NCI-H2227 (cell line): ENCODE measurements at regions not wholly inside any gene's neighbourhood (a gene's known extent, or its start where the extent isn't known, plus 50 kb on each side); places are given as distances from the start of the nearest gene placed in this dataset.
A peak's percentile ranks its signal among the peaks of the same experiment; 100 is the strongest.
"Not testable (repeated sequence)": the region's sequence is repeated elsewhere in the genome, so short reads cannot be mapped to it uniquely, and the experiment has no call there.

Experiments
- DNase-seq: peaks from one replicate; lab custom pipeline; 2025; ENCODE audit not compliant: unreplicated experiment; lab: John Stamatoyannopoulos, UW

DNA sequence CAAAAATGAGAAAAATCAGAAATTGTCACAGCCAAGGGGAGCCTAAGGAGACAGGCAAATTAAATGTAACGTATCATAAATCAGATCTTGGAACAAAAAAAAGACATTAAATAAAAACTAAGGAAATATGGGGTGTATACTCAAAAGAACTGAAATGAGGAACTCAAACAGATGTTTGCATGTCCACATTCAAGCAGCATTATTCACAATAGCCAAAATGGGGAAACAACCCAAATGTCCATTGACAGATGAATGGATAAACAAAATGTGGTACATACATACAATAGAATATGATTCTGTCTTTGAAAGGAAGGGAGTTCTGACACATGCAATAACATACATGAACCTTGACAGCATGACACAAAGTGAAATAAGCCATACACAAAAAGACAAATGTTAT, 155.8 kb upstream of the KLF7 start:
- no peak for DNase-seq

DNA sequence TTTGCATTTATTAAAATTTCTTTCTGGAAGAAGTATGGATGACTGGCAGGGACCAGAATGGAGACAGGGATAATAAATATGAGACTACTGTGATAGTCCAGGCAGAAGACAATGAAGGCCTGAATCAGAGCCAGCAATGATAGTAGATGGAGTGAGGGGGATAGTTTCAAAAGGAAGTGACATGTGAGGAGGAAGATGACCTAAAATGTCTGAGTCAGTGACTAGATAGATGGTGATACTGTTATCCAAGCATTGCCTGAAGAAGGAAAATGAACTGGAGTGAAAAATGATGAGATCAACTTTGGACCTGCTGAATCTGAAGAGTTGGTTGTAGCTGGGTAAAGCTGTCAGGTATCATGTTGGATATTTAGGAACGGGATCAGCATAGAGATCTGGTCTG, 158.3 kb upstream of the KLF7 start:
- DNase-seq = no peak

DNA sequence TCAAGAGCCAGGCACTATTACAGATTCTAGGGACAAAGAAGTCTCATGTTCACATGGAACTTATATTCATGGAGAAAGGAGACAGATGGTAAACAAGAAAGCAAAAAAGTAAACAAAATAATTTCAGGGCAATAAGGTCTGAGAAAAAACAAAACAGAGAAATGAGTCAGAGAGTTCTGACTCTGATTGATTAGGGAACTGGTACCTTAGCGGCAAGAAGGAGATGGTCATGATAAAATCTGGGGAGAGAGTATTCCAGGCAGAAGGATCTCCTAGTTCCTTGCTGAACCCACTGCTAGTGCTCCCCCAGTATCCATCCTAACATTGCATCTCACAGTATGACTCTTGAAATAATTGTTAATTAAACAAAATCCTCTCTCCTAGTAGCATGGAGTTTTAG, 161.8 kb upstream of the KLF7 start:
- no peak for DNase-seq

DNA sequence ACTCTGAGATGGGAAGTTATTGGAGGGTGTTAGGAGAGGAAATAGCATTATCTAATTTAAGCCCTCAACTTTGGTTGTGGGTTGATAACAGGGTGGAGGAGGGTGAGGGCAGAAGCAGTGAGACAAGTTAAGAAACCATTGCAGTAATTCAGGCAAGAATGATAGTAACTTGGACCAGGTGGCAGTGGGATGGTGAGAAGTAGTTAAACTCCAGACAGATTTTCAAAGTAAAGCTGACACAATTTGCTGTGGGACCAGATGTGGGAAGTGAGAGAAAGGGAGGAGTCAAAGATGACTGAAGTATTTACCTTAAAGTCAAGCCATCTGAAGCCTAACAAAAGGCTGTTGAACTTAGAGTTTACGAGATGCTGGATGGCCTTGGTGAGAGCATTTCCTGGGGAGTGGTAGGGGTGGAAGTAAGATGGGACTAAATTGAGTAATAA, 163.2 kb upstream of the KLF7 start:
- no peak for DNase-seq

DNA sequence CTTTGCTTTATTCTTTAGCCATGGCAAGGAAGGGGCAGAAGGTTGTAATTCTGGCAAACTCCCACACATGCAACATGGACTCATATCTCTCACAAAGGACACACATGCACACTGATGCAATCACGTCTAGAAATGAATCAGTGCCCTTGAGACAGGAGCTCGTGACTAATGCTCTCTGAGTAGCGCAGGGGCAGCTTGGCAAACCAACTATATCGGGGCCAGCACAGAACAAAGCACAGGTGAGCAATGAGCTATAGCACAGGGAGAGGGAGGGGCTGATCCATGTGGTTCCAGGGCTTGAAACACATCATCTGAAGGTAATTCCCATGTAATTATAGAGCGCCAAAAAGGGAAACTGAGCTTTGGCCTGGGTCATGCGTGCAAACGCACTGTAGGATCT, 165.2 kb upstream of the KLF7 start:
- no peak for DNase-seq

DNA sequence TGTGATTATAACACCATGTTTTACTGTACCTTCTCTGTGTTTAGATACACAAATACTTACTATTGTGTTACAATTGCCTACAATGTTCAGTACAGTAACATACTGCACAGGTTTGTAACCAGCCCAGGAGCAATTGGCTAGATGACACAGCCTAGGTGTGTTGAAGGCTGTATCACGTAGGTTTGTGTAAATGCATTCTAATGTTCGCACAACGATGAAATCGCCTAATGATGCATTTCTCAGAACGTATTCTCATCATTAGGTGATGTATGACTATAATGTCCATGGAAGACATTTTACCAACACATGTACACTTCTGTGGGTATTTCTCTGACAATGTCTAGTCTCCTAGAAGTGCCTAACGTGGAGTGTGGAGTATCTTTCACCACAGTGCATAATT, 165.9 kb upstream of the KLF7 start:
- no peak for DNase-seq

DNA sequence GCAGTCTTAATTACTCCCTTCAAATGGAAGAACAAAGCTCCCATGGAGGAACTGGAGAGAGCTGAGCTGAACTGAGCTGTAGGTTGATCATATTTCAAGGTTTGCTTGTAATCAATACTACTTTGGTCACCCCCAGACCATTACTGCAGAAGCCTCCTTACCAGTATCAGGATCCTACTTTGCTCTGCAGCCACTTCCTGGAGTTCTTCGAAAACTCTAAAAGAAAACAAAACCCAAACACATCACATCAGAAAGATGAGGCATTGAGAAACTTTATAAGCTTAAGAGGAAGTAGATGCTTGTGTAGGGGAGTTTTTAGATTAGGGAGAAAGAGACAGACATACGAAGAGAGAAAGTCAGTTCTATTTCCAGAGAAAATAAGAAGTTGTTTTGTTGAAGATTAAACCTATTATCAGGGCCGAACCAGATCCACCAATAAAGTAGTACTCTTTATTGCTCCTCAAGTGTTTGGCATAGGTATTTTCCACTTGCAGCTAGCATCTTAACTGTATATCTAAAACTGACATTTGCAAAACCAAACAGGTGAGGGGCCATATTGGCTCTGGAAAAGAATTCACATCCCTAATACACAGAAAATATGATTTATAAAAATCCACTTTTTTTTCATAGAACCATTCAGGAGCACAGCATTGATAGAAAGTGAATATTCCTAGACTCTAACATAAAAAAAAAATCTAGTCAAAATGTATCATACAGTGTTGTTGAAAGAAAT, 166.9 kb upstream of the KLF7 start:
- DNase-seq = no peak

DNA sequence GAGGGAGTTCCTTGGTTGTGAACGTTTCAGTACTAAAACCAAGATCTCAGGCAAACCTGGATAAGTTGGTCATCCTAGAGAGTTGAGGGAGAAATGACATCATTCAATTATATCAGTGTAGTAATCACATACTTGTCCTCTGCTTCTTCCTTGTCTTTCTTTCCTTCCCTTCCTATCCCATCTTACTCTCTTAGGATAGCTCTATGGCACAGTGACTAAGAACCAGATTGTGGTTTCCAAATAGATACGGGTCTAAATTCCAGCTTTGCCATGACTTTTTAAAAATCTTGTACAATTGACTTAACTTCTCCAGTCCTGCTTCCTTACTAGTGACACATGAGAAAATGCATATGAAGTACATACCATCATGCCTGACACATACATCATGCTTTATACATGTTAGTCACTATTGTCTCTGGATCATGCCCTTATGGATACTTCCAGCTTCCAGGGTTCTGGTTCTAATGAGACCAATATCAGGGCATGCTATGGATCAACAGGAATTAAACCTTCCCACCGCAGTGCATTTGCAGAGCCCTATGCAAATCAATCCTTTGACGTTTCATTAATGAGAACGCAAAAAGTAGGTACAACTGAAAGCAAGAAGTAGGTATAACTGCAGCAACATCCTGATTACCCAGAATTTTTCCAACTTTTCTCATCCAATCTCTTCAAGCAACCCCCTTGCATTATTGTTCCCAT, 168.0 kb upstream of the KLF7 start:
- DNase-seq = no peak

DNA sequence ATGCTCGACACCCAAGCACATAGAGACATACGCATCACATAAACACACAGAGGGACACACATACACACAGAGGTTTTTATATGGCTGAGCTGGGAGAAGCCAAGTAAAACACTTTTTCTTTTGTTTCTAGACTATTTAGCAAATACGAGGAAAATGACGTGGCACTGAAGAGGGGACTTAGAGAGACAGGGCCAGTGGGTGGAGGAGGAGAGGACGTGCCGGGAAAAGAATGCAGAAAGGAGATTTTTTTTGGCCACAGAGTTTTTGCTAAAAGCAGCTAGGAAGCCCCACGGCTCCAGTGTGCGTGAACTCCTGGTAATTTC, 168.5 kb upstream of the KLF7 start:
- DNase-seq = no peak

DNA sequence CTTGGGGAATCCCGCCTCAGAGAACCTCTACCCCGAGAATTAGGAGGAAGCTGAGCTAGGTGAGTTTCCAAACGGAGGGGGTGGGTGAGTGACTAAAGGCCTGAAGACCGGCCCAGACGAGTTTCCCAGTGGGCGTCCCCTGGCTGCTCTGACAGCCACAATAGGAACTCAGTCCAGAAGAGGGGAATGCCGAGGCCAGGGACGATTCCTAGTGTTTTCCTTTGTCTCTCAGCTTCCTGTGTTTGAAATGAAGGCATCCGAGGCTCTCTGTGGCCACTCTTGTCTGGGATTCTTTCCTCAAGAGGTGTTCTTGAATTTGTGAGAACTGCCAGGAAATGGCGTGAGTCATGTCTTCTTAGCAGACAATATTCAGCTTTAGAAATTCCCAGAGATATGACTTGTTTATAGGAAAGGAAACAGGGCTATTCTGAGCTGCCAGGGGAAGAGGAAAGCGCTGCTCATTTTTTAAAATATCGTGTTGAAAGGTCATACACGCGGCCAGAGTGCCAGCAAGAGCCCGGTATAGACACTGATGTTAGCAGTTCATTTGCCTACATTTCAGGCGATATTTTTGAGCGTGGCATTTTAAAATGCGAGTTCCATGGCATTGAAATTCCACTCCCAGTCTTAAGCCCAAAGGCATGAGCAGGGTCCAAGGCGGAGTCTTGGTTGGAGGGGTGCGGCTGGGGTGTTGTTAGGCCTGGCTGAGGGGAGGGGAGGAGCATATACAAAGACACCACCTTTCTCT, 169.1 kb upstream of the KLF7 start:
- peak; percentile 32 for DNase-seq

DNA sequence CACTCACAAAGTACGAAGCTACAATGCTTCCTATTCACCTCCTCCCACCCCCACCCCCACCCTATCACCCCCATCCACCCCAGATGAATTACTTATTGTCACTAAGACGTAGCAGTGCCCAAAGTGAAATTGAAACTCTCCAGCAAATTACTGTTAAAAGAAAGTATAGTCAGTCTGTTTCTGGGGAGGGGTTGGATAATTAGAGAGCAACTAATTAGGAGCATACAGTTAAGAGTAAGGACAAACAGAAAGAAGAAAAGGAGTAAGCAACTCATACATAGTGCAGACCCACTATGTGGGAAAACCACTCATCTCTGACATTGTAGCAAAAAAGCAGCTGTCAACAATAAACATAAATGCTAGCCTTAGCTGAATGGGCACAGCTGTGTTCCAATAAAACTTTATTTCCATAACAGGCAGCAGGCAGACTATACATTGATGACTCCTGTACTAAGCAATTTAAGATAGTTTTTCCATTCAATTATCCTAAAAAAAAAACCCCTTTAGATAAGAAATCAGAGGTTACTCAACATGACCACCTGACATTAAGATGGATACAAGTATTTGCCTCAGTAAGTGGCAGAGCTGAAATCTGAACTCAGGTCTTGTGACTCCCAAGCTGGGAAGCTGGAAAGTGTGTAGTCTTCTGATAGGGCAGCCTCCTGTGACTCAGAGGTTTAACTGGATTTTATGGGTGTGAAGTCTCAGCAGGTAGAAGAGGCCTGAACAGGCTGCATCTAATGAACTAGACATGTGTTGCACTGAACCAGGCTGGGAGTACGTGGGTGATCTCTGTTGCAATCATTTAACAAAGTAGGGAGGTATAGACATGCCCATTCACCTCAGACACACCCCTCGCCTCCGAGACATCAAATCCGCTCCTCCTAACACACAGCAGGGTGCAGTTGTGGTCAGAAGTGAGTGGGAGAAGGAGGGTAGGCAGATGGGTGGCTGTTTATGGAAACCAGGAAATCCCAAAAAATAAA, 171.8 kb upstream of the KLF7 start:
- DNase-seq = no peak

DNA sequence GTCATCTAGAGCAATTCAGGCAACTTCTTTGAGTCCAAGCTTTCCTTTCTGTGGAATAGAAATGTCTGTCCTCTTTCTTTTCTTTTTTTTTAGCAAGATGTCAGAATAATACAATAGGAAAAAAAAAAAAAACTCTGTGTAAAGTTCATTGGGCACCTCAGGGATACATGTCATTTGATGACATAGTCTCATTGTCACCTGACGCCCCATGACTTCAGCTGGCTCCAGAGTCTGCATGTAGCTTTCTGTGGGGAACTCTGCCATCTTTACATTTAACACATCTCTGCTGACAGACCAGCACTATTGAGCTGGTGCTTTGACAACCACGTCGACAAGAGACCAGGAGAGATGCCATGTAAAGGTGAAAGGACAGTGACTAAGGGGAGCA, 172.5 kb upstream of the KLF7 start:
- no peak for DNase-seq

DNA sequence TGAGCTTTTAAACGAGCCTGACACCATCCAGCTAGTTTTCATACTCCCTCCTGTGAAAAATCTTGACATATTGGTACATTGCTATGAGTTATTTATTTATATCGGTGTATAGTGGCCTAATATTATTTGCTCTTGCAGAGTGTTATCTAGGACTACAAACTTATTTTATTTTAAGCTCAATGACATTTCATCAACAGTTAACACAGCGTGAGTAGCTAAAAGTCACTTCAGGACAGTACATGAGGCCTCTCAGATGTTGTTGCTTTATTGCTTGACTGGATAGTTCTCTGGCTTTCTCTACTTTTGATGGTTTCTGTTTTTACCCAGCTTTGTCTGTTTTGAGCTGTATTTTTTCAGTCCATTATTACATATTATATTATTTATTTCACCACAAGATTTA, 172.9 kb upstream of the KLF7 start:
- no peak for DNase-seq

DNA sequence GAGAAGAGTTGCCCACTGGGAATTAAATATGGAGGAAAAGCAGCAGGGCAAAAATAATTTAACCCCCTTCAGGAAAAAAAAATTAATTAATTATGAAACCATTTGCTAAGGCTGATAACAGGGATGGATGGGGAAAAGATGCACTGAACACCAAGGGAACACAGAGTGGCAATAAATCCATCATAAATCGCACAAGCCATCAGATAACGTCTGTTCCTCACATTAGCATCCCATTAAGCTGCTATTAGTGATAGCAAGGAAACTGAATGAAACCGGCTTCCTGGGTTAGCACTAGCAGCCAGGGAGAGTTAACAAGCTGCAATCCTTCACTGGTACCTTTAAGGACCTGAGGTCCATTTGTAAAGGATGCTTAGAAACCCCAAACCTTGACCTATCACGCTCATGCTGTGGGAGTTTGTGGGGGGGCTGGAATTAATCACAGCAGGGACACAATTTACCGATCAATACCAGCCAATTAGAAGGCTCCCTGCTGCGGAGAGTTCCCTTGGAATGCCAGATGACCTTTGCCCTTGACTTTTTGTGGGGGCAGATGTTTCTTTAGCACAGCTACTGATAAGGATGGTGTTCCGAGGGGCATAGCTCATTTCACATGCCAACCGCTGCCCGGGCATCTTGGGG, 175.5 kb upstream of the KLF7 start:
- DNase-seq = peak; percentile 65

DNA sequence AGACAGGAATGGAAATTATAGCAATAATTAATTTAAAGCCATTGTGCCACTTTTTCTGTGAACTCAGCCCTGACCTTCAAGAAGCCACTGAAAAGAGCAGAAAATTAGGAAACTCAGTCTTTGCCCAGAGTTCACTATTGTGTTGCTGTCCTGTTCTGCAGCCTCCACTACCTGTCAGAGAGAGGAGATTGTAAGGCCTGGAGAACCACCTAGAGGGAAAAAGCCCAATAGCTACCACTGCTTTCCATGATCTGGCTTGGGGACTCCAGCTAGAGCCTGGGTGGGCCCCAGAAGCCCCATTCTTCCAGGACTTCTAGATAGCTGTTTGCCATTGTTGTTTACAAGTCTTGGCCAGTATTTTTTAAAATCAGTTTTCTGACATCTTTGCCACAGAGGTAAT, 176.1 kb upstream of the KLF7 start:
- DNase-seq = no peak

DNA sequence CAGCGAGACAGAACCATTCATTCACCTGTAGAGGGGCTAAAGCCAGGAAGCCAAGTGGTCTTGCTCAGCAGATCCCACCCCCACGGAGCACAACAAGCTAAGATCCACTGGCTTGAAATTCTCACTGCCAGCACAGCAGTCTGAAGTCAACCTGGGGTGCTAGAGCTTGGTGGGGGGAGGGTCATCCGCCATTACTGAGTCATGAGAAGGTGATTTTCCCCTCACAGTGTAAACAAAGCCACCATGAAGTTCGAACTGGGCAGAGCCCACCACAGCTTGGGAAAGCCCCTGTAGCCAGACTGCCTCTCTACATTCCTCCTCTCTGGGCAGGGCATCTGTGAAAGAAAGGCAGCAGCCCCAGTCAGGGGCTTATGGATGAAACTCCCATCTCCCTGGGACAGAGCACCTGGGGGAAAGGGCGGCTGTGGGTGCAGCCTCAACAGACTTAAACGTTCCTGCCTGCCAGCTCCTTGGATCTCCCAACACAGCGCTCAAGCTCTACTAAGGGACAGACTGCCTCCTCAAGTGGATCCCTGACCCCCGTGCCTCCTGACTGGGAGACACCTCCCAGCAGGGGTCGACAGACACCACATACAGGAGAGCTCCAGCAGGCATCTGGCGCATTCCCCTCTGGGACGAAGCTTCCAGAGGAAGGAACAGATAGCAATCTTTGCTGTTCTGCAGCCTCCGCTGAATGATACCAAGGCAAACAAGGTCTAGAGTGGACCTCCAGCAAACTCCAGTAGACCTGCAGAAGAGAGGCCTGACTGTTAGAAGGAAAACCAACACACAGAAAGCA, 179.0 kb upstream of the KLF7 start:
- DNase-seq = not testable (repeated sequence)

DNA sequence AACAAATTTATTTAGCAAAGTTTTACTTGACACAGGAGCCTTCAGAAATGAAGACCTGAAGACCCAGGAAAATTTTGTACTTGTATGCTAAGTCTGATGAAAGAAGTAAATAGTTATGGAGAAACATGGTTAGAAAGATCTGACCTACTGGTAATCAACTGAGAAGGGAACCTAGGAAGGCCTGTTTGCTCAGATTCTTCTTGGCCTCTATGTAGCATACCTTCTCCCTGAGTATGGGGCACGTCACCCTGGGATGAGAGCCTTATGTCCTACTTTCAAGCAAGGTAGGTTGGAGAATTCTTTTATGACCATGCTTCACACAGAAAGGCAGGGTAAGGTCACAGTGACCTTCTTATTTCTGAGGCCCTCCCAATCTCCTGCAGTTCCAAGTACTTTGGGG, 178.6 kb upstream of the CREB1 start:
- DNase-seq = no peak

DNA sequence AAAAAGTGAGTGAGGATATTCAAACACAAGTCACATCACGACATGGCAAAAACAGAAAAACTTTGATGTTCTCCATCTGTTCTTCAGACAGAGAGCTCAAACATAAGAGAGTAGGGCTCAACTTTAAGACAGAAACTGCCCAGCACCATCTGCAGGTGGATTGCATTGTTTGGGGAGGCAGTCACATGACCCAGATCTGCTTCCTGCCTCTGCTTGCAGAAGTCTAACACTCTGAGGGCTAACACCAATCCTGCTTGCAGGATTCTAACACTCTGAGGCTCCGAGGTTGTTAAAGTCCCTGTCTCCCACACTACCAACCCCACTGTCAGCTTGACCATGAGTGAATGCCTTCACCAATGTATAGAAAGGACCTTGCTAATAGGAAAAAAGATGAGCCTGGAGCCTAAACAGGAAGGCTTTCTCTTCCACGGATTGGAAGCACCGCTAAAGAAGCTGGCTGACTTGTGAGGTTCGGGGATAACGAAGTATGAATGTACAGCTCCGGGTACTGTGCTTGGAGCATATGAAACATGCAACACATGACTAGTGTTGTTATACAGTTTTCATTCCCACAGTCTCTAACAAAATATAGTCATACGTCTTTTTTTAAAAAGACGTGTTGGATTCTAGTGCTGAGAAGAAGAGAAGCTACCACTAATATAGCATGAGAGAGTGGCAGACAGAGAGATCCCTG, 176.6 kb upstream of the CREB1 start:
- DNase-seq = no peak

DNA sequence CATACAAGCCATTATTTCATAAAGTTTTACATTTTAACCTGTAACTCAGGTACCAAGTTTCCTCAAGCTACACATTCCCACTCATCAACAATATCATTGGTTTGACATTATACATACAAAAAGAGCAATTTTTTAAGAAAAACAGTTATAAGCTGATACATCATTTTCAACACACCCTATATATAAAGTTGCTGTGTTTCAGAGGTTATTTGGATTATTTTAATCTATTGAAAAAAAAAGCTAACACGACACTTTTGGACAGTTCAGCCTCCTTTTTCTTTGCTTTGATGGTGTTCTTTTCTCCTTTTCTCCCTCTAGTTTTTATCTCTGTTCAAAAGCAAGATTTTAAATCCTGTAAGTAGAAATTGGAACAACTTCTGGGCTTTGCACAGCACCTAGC, 175.9 kb upstream of the CREB1 start:
- DNase-seq = no peak
